Stomach (tissue), 8 donors: ENCODE measurements at regions not wholly inside any gene's neighbourhood (a gene's known extent, or its start where the extent isn't known, plus 50 kb on each side); places are given as distances from the start of the nearest gene placed in this dataset.
A peak's percentile ranks its signal among the peaks of the same experiment; 100 is the strongest.

Source experiments
- DNase-seq, 2 donors: peaks; one replicate each; pipeline versions ENCODE4 v3.0.0 to v3.0.0-alpha.2; 2013 to 2019
- H3K27ac ChIP-seq, 5 donors: fragments of 200-600 bp in 4 of 5; sonication (generic) in 4 of 5; one replicate each; pipeline ENCODE4 v1.5.1; 2013 to 2019; ENCODE audit warnings: mild to moderate bottlenecking in 1 of 5, moderate library complexity in 1 of 5
- H3K27me3 ChIP-seq, 3 donors: fragments of 200-600 bp; sonication (generic); one replicate each; pipeline ENCODE4 v1.5.1; 2017 to 2019; ENCODE audit warnings: mixed run types in 1 of 3
- H3K36me3 ChIP-seq, 4 donors: fragments of 200-600 bp; sonication (generic); 1 replicate in 3 of 4; 2 replicates in 1 of 4; pipeline ENCODE4 v1.5.1; 2016 to 2019
- H3K4me1 ChIP-seq, 4 donors: fragments of 200-600 bp; sonication (generic); one replicate each; pipeline ENCODE4 v1.5.1; 2016 to 2019
- H3K4me3 ChIP-seq, 4 donors: fragments of 200-600 bp; sonication (generic) in 3 of 4; one replicate each; pipeline ENCODE4 v1.5.1; 2016 to 2019; ENCODE audit warnings: mild to moderate bottlenecking in 1 of 4
- H3K9me3 ChIP-seq, 4 donors: fragments of 200-600 bp; sonication (generic); one replicate each; pipeline ENCODE4 v1.5.1; 2016 to 2019
- CTCF ChIP-seq, 7 experiments: fragments of 450-650 bp in 4 of 7; fragments of 200-600 bp in 3 of 7; sonication (generic) in 3 of 7; IDR thresholded peaks; one replicate each; pipeline ENCODE4 v1.5.1; 2016 to 2019; ENCODE audit warnings: antibody characterized with exemption in 7 of 7, control low read depth in 2 of 7, mild to moderate bottlenecking in 1 of 7
- EP300 ChIP-seq: sonication (generic); formaldehyde crosslinking; IDR thresholded peaks from one replicate; pipeline ENCODE4 v1.6.1; 2017; ENCODE audit warnings: antibody characterized with exemption
- POLR2A ChIP-seq, 4 donors: fragments of 450-650 bp; IDR thresholded peaks; one replicate each; pipeline ENCODE4 v1.6.1; 2016; ENCODE audit warnings: antibody characterized with exemption in 4 of 4, control low read depth in 2 of 4, mild to moderate bottlenecking in 1 of 4, moderate library complexity in 1 of 4
- POLR2AphosphoS5 ChIP-seq, 3 donors: sonication (generic); formaldehyde crosslinking; IDR thresholded peaks; one replicate each; pipeline ENCODE4 v1.6.1; 2016; ENCODE audit warnings: antibody characterized with exemption in 3 of 3
- WGBS, 5 donors: extraction: QIAGEN DNeasy Blood & Tissue Kit in 3 of 5; methylation state at CpG; one replicate each; pipeline versions ENCODE4 v1.1.5 to v1.1.7; 2013 to 2018; 5-methylcytosine and 5-hydroxymethylcytosine counted together
- intact Hi-C: fragments of 100-400 bp; cut with DNase I; formaldehyde crosslinking; loops from one replicate; pipeline ENCODE4 v1.15.1; 2023; ENCODE audit warnings: low total_unique reads
- donor health status: healthy with polysubstance abuse.
- donor health status: Bipolar disorder and iron deficiency.
- donor health status: healthy.

- 87 to 95% (median 91%) methylated on average over 8 of the region's 8 CpGs for WGBS, 5 donors
- intact Hi-C loops: no loop called here
- no peak for TF ChIP-seq POLR2A (IDR thresholded peaks at IDR 0.05)
- TF ChIP-seq CTCF (IDR thresholded peaks at IDR 0.05): no peak
- TF ChIP-seq EP300: no peak
- no peak for TF ChIP-seq POLR2AphosphoS5 (IDR thresholded peaks at IDR 0.05)
- no peaks in the 10 kb centered on the region for H3K36me3 ChIP-seq
- peaks cover 0 to 28% (median 10%) of the 10 kb centered on the region in 4 donors for H3K4me1 ChIP-seq
- DNase-seq: no peak
- no peak overlapping the region for H3K27ac ChIP-seq
- H3K9me3 ChIP-seq: no peaks in the 10 kb centered on the region
- H3K4me3 ChIP-seq: no peak overlapping the region
- H3K27me3 ChIP-seq: no peaks in the 10 kb centered on the region
Observed at GRCh38 chr16:73714976-73715375, 581.6 kb upstream of the PSMD7 start.

- DNase-seq: peak in 1 of 2 donors; percentile 35
- Histone ChIP-seq H3K36me3 (no peaks in the 10 kb centered on the region), H3K9me3 (no peaks in the 10 kb centered on the region), H3K27me3 (no peaks in the 10 kb centered on the region), H3K4me3 (no peak overlapping the region), H3K4me1 (peaks cover 0 to 28% (median 10%) of the 10 kb centered on the region in 4 donors), H3K27ac (no peak overlapping the region)
- intact Hi-C loops: no loop called here
- TF ChIP-seq CTCF (IDR thresholded peaks at IDR 0.05) (no peak), POLR2A (IDR thresholded peaks at IDR 0.05) (no peak), EP300 (no peak), POLR2AphosphoS5 (IDR thresholded peaks at IDR 0.05) (no peak)
- 79 to 85% (median 81%) methylated on average over 12 of the region's 12 CpGs for WGBS, 5 donors
Observed at GRCh38 chr16:73713778-73714495, 582.7 kb upstream of the PSMD7 start.

DNA sequence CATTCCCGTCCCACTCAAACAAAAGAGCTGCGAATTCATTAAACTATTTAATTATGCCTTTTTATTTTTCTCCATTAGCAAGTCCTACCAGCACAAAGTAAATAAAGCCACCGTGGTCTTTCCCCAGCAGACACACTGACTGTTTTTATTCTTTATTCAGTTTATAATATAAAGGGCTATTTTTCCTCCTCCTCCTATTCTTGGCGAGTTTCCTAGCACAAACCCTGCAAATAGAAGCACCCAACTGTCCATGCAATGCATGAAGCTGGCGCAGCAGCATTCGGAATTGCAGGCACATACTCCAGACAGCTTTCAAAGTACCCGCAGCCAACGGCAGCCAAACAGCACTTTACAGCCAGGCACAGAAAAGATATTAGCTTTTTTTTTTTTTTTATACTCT, 583.4 kb upstream of the PSMD7 start:
- intact Hi-C loops: no loop called here
- Histone ChIP-seq H3K9me3 (no peaks in the 10 kb centered on the region), H3K36me3 (no peaks in the 10 kb centered on the region), H3K4me1 (peaks cover 0 to 28% (median 10%) of the 10 kb centered on the region in 4 donors), H3K27me3 (no peaks in the 10 kb centered on the region), H3K4me3 (no peak overlapping the region), H3K27ac (no peak overlapping the region)
- DNase-seq: peak in 1 of 2 donors; percentile 65
- TF ChIP-seq CTCF (IDR thresholded peaks at IDR 0.05): no peak
- TF ChIP-seq EP300: no peak
- TF ChIP-seq POLR2AphosphoS5 (IDR thresholded peaks at IDR 0.05): no peak
- no peak for TF ChIP-seq POLR2A (IDR thresholded peaks at IDR 0.05)
- WGBS, 5 donors: 39 to 59% (median 51%) methylated on average over 8 of the region's 8 CpGs

DNA sequence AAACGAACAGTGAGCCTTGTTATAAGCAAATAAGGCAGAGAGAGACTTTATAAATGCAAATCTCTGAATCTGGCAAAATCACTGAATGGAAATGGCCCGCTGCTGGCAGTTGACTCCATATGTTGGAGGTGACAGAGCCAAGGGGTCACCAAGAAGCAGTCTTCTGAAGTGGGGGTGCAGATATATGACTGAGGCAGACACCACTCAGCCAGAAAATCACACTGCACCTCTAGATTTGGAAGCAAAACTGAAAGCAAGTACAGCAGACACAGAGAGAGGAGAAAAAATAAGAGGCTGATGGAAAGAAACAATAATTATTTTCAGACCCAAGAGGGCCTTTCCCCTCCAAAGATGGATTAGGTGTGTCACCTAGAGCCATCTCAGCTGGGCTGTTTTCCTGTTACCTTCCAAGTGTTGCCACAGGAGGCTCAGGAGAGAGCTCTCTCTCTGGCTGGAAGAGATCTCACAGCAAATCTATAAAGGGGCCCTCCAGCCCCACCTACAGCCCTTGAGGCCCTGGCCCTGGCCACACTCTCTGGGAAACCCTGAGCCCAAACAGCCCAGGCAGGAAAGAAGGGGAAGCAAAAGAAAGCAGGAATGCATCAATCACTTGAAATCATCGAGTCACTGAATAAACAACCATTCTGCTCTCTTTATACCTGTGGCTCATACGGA, 585.1 kb upstream of the PSMD7 start:
- no peaks in the 10 kb centered on the region for H3K36me3 ChIP-seq
- H3K4me3 ChIP-seq: no peak overlapping the region
- H3K4me1 ChIP-seq: peaks cover 0 to 28% (median 10%) of the 10 kb centered on the region in 4 donors
- intact Hi-C loops: no loop called here
- no peaks in the 10 kb centered on the region for H3K9me3 ChIP-seq
- H3K27ac ChIP-seq: no peak overlapping the region
- no peak for TF ChIP-seq POLR2A (IDR thresholded peaks at IDR 0.05)
- no peak for TF ChIP-seq POLR2AphosphoS5 (IDR thresholded peaks at IDR 0.05)
- no peaks in the 10 kb centered on the region for H3K27me3 ChIP-seq
- no peak for DNase-seq
- WGBS, 5 donors: 27 to 47% (median 39%) methylated on average over 4 of the region's 4 CpGs

DNA sequence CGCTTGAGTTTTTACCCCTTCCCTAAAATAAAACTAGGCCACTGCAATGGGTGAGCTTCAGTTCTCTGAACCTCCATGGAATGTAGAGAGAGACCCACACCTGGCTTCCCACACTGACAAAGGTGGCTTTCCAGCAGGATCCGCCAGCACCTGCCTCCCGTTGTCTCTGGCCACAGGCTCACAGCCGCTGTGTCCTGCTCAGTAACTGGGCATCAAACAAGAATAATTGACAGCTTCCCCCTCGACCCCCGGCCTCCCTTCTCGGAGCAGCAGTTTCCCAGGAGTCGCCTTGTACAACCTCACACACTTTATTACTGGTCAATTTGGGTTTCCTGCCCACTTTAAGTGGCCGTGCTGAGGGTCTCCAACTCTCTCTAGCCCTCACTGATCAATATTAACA, 586.1 kb upstream of the PSMD7 start:
- intact Hi-C loops: no loop called here
- Histone ChIP-seq H3K36me3 (no peaks in the 10 kb centered on the region), H3K4me3 (no peak overlapping the region), H3K9me3 (no peaks in the 10 kb centered on the region), H3K27ac (no peak overlapping the region), H3K27me3 (no peaks in the 10 kb centered on the region), H3K4me1 (peaks cover 0 to 28% (median 10%) of the 10 kb centered on the region in 4 donors)
- no peak for DNase-seq
- WGBS, 5 donors: 69 to 88% (median 70%) methylated on average over 8 to 9 of the region's 9 CpGs
- no peak for TF ChIP-seq POLR2A (IDR thresholded peaks at IDR 0.05)
- no peak for TF ChIP-seq CTCF (IDR thresholded peaks at IDR 0.05)
- TF ChIP-seq EP300: no peak
- TF ChIP-seq POLR2AphosphoS5 (IDR thresholded peaks at IDR 0.05): no peak
